Panc1 (cell line): ENCODE measurements at regions not wholly inside any gene's neighbourhood (a gene's known extent, or its start where the extent isn't known, plus 50 kb on each side); places are given as distances from the start of the nearest gene placed in this dataset.

Experiments
- ATAC-seq: fragments of 200-7000 bp; cut with Tn5 transposase; 2 replicates; pipeline ENCODE4 v1.9.1; 2020; ENCODE audit warnings: mild to moderate bottlenecking, moderate library complexity
- BruUV-seq: library from RNA; stranded (reverse); fragments of 400-500 nt; replicated peaks from 2 replicates; lab custom pipeline; 2021; lab: Mats Ljungman, UMichigan
- CTCF ChIA-PET: fragments of 300-600 bp; sonication (Branson Sonifier 250); formaldehyde crosslinking; loops from one replicate; lab custom pipeline; 2022; ENCODE audit warnings: antibody characterized with exemption; lab: Charles Lee
- POLR2A ChIA-PET: fragments of 300-600 bp; sonication (Branson Sonifier 250); formaldehyde crosslinking; loops from one replicate; lab custom pipeline; 2022; ENCODE audit warnings: antibody characterized with exemption; lab: Charles Lee
- DNase-seq: peaks from one replicate; pipeline ENCODE4 v3.0.0-alpha.2; 2010; ENCODE audit warnings: low read depth, low spot score
- H3K27ac ChIP-seq: 2 replicates; pipeline ENCODE4 v1.5.1; 2011; ENCODE audit warnings: mild to moderate bottlenecking, low read length, inconsistent platforms
- H3K27me3 ChIP-seq: fragments of 200-500 bp; sonication (Bioruptor generic); 2 replicates; pipeline ENCODE4 v1.6.0; 2014; ENCODE audit warnings: low read length, inconsistent platforms; ENCODE audit not compliant: control insufficient read depth, insufficient read depth
- H3K36me3 ChIP-seq: fragments of 200-500 bp; sonication (Bioruptor generic); 2 replicates; pipeline ENCODE4 v1.5.1; 2014; ENCODE audit warnings: inconsistent platforms, mild to moderate bottlenecking, low read length, moderate library complexity; ENCODE audit not compliant: control insufficient read depth, insufficient read depth
- H3K4me1 ChIP-seq: 2 replicates; pipeline ENCODE4 v1.5.1; 2011; ENCODE audit warnings: inconsistent platforms, mild to moderate bottlenecking, low read length, moderate library complexity; ENCODE audit not compliant: control insufficient read depth, insufficient read depth
- H3K4me3 ChIP-seq, 2 experiments: 2 replicates each; pipeline ENCODE4 v1.5.1; 2011 to 2012; ENCODE audit warnings: low read depth in 2 of 2, low read length in 2 of 2, mild to moderate bottlenecking in 2 of 2, inconsistent platforms in 1 of 2, moderate library complexity in 1 of 2
- H3K9me3 ChIP-seq: fragments of 200-500 bp; sonication (Bioruptor generic); 2 replicates; pipeline ENCODE4 v1.5.1; 2014; ENCODE audit warnings: low read depth, mild to moderate bottlenecking, inconsistent platforms, low read length, moderate library complexity; ENCODE audit not compliant: control insufficient read depth, insufficient read depth
- CTCF ChIP-seq: fragments of 450-650 bp; IDR thresholded peaks from 2 replicates; pipeline ENCODE4 v1.5.1; 2017; ENCODE audit warnings: mild to moderate bottlenecking
- POLR2AphosphoS5 ChIP-seq: IDR thresholded peaks from 2 replicates; pipeline ENCODE4 v1.6.1; 2012; ENCODE audit warnings: mild to moderate bottlenecking, low read depth, low read length, moderate library complexity
- SIN3A ChIP-seq: IDR thresholded peaks from 2 replicates; pipeline ENCODE4 v1.6.1; 2012; ENCODE audit warnings: low read depth, mild to moderate bottlenecking, low read length, moderate library complexity, borderline replicate concordance; ENCODE audit not compliant: insufficient read depth
- TCF7L2 ChIP-seq: IDR thresholded peaks from 2 replicates; pipeline ENCODE4 v1.6.1; 2011; ENCODE audit warnings: mild to moderate bottlenecking, low read depth, low read length, inconsistent platforms
- in situ Hi-C: cut with HindIII; loops from 2 replicates; pipeline ENCODE4 v1.10.0; 2016; ENCODE audit warnings: low sequenced_read_pairs, low pct_unique_long_range_greater_than_20kb
- intact Hi-C: fragments of 100-400 bp; cut with micrococcal nuclease; formaldehyde crosslinking; loops from one replicate; pipeline ENCODE4 v1.10.0; 2022; ENCODE audit not compliant: unreplicated experiment
- TF ChIP-seq, protein P1 (sequence below), 2 experiments: IDR thresholded peaks; 2 replicates each; pipeline ENCODE4 v1.6.1; 2011 to 2012; ENCODE audit warnings: low read depth in 2 of 2, control low read depth in 1 of 2, low read length in 1 of 2, mild to moderate bottlenecking in 1 of 2, moderate library complexity in 1 of 2; ENCODE audit not compliant: insufficient read depth in 1 of 2

GRCh38 chr1:48107516-48107915 lies 110.3 kb upstream of the TRABD2B start:
- no peaks in the 10 kb centered on the region; the same call in 1 of the 2 replicates for H3K27me3 ChIP-seq
- ChIA-PET CTCF (no interaction called here), POLR2A (no interaction called here)
- no TSS peak for BruUV-seq
- H3K27ac ChIP-seq: no peak overlapping the region
- no peaks in the 10 kb centered on the region for H3K9me3 ChIP-seq
- DNase-seq (no peak), ATAC-seq (no peak)
- TF ChIP-seq, protein P1, sequence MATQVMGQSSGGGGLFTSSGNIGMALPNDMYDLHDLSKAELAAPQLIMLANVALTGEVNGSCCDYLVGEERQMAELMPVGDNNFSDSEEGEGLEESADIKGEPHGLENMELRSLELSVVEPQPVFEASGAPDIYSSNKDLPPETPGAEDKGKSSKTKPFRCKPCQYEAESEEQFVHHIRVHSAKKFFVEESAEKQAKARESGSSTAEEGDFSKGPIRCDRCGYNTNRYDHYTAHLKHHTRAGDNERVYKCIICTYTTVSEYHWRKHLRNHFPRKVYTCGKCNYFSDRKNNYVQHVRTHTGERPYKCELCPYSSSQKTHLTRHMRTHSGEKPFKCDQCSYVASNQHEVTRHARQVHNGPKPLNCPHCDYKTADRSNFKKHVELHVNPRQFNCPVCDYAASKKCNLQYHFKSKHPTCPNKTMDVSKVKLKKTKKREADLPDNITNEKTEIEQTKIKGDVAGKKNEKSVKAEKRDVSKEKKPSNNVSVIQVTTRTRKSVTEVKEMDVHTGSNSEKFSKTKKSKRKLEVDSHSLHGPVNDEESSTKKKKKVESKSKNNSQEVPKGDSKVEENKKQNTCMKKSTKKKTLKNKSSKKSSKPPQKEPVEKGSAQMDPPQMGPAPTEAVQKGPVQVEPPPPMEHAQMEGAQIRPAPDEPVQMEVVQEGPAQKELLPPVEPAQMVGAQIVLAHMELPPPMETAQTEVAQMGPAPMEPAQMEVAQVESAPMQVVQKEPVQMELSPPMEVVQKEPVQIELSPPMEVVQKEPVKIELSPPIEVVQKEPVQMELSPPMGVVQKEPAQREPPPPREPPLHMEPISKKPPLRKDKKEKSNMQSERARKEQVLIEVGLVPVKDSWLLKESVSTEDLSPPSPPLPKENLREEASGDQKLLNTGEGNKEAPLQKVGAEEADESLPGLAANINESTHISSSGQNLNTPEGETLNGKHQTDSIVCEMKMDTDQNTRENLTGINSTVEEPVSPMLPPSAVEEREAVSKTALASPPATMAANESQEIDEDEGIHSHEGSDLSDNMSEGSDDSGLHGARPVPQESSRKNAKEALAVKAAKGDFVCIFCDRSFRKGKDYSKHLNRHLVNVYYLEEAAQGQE (IDR thresholded peaks at IDR 0.05; ENCODE audit: insufficient read depth in 1 of 2, low read depth in 2 of 2, low read length in 1 of 2): no peak
- TF ChIP-seq TCF7L2 (no peak), POLR2AphosphoS5 (no peak), CTCF (no peak), SIN3A (no peak)
- no peaks in the 10 kb centered on the region for H3K4me1 ChIP-seq
- no peaks in the 10 kb centered on the region for H3K36me3 ChIP-seq
- in situ Hi-C loops (no loop called here), intact Hi-C loops (no loop called here)
- no peak overlapping the region for H3K4me3 ChIP-seq

DNA sequence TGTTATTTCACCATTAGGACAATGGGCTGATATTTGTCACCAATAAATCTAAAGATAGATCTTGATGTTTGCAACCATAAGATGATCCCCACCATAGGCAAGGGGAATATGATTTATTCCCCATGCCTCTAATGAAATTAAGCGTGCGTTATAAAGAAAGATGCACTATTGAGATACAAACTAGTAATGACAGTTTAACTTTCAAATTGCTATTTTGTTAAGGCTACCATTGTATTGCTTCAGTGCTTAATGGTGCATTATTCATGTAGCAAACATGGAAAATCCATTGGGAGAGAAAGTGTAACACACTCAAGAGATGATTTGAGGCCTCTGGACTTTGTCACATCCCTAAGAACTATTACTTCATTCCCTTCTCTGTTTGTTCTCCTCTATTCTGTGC lies 108.9 kb upstream of the TRABD2B start:
- no peak overlapping the region for H3K27ac ChIP-seq
- TF ChIP-seq, protein P1 (IDR thresholded peaks at IDR 0.05; ENCODE audit: insufficient read depth in 1 of 2, low read depth in 2 of 2, low read length in 1 of 2): no peak
- TF ChIP-seq POLR2AphosphoS5 (no peak), TCF7L2 (no peak)

More for the DNA sequence above, 108.9 kb upstream of the TRABD2B start:
- ChIA-PET CTCF (no interaction called here), POLR2A (no interaction called here)
- Histone ChIP-seq H3K27me3 (no peaks in the 10 kb centered on the region), H3K4me1 (no peaks in the 10 kb centered on the region), H3K4me3 (no peak overlapping the region), H3K9me3 (no peaks in the 10 kb centered on the region), H3K36me3 (no peaks in the 10 kb centered on the region)
- no peak for DNase-seq
- in situ Hi-C loops (no loop called here), intact Hi-C loops (no loop called here)
- no peak for ATAC-seq
- no TSS peak for BruUV-seq
